Uterus (tissue), 3 donors: ENCODE measurements at regions not wholly inside any gene's neighbourhood (a gene's known extent, or its start where the extent isn't known, plus 50 kb on each side); places are given as distances from the start of the nearest gene placed in this dataset.

Experiments used
- DNase-seq, 2 donors: peaks; one replicate each; pipeline ENCODE4 v3.0.0-alpha.2; 2019 to 2020
- H3K27ac ChIP-seq, 2 donors: fragments of 200-600 bp; sonication (generic); 1 replicate in 1 of 2; 2 replicates in 1 of 2; pipeline ENCODE4 v1.5.1; 2016 to 2018
- H3K27me3 ChIP-seq, 2 donors: fragments of 200-600 bp; sonication (generic); one replicate each; pipeline ENCODE4 v1.5.1; 2018 to 2019; ENCODE audit warnings: control low read depth in 1 of 2
- H3K36me3 ChIP-seq, 2 donors: fragments of 200-600 bp; sonication (generic); one replicate each; pipeline ENCODE4 v1.5.1; 2019; ENCODE audit warnings: control low read depth in 1 of 2
- H3K4me1 ChIP-seq, 2 donors: fragments of 200-600 bp; sonication (generic); one replicate each; pipeline ENCODE4 v1.5.1; 2018 to 2019; ENCODE audit warnings: control low read depth in 1 of 2
- H3K4me3 ChIP-seq, 2 donors: fragments of 200-600 bp; sonication (generic); 1 replicate in 1 of 2; 2 replicates in 1 of 2; pipeline ENCODE4 v1.5.1; 2018 to 2019; ENCODE audit warnings: mild to moderate bottlenecking in 1 of 2
- H3K9me3 ChIP-seq, 2 donors: fragments of 200-600 bp; sonication (generic); one replicate each; pipeline ENCODE4 v1.5.1; 2019; ENCODE audit warnings: control low read depth in 1 of 2
- CTCF ChIP-seq, 4 experiments: fragments of 200-600 bp in 2 of 4; fragments of 450-650 bp in 2 of 4; sonication (generic) in 2 of 4; IDR thresholded peaks; one replicate each; pipeline ENCODE4 v1.5.1; 2016 to 2019; ENCODE audit warnings: antibody characterized with exemption in 4 of 4, mild to moderate bottlenecking in 2 of 4, moderate library complexity in 1 of 4
- POLR2A ChIP-seq, 2 donors: fragments of 450-650 bp; IDR thresholded peaks; one replicate each; pipeline ENCODE4 v1.6.1; 2016; ENCODE audit warnings: antibody characterized with exemption in 2 of 2, mild to moderate bottlenecking in 1 of 2, moderate library complexity in 1 of 2
- intact Hi-C: fragments of 100-400 bp; cut with DNase I; formaldehyde crosslinking; loops from one replicate; pipeline ENCODE4 v1.15.1; 2023; ENCODE audit warnings: low total_unique reads
- donor health status: DM: yes; HTN: yes; CAD: no.

GRCh38 chr16:86447228-86447627 is 63.1 kb upstream of the FOXF1 start:
- DNase-seq = no peak
- intact Hi-C loops = no loop called here
- no peak overlapping the region for H3K27ac ChIP-seq
- no peak overlapping the region for H3K4me3 ChIP-seq
- no peaks in the 10 kb centered on the region for H3K4me1 ChIP-seq
- H3K36me3 ChIP-seq = no peaks in the 10 kb centered on the region
- no peaks in the 10 kb centered on the region for H3K27me3 ChIP-seq
- TF ChIP-seq CTCF (IDR thresholded peaks at IDR 0.05) = no peak
- TF ChIP-seq POLR2A (IDR thresholded peaks at IDR 0.05) = no peak
- H3K9me3 ChIP-seq = no peaks in the 10 kb centered on the region

- TF ChIP-seq POLR2A (IDR thresholded peaks at IDR 0.05) = no peak
- TF ChIP-seq CTCF (IDR thresholded peaks at IDR 0.05) = no peak
- H3K27ac ChIP-seq = no peak overlapping the region
- H3K4me1 ChIP-seq = no peaks in the 10 kb centered on the region
- no peaks in the 10 kb centered on the region for H3K27me3 ChIP-seq
- H3K9me3 ChIP-seq = no peaks in the 10 kb centered on the region
- intact Hi-C loops = no loop called here
- no peak overlapping the region for H3K4me3 ChIP-seq
- no peak for DNase-seq
- no peaks in the 10 kb centered on the region for H3K36me3 ChIP-seq
Measured at GRCh38 chr16:86448306-86448890, 61.9 kb upstream of the FOXF1 start.

- Histone ChIP-seq H3K4me3 (no peak overlapping the region), H3K9me3 (no peaks in the 10 kb centered on the region), H3K27ac (no peak overlapping the region), H3K4me1 (no peaks in the 10 kb centered on the region), H3K36me3 (no peaks in the 10 kb centered on the region), H3K27me3 (no peaks in the 10 kb centered on the region)
- TF ChIP-seq POLR2A (IDR thresholded peaks at IDR 0.05) (no peak), CTCF (IDR thresholded peaks at IDR 0.05) (no peak)
- intact Hi-C loops = no loop called here
- DNase-seq = no peak
Measured at GRCh38 chr16:86449446-86450095, 60.8 kb upstream of the FOXF1 start.

GRCh38 chr16:86450691-86451090 is 59.6 kb upstream of the FOXF1 start:
- Histone ChIP-seq H3K27me3 (no peaks in the 10 kb centered on the region), H3K4me3 (no peak overlapping the region), H3K9me3 (no peaks in the 10 kb centered on the region), H3K4me1 (no peaks in the 10 kb centered on the region), H3K36me3 (no peaks in the 10 kb centered on the region), H3K27ac (no peak overlapping the region)
- TF ChIP-seq CTCF (IDR thresholded peaks at IDR 0.05) (no peak), POLR2A (IDR thresholded peaks at IDR 0.05) (no peak)
- DNase-seq = no peak
- intact Hi-C loops = no loop called here

GRCh38 chr16:86452451-86452850 is 57.9 kb upstream of the FOXF1 start:
- TF ChIP-seq CTCF (IDR thresholded peaks at IDR 0.05) (no peak), POLR2A (IDR thresholded peaks at IDR 0.05) (no peak)
- no peaks in the 10 kb centered on the region for H3K4me1 ChIP-seq
- no peaks in the 10 kb centered on the region for H3K9me3 ChIP-seq
- no peak for DNase-seq
- H3K27ac ChIP-seq = no peak overlapping the region
- H3K27me3 ChIP-seq = no peaks in the 10 kb centered on the region
- intact Hi-C loops = no loop called here
- H3K4me3 ChIP-seq = no peak overlapping the region
- no peaks in the 10 kb centered on the region for H3K36me3 ChIP-seq
